ENCODE measurements at regions not wholly inside any gene's neighbourhood (a gene's known extent, or its start where the extent isn't known, plus 50 kb on each side); places are given as distances from the start of the nearest gene placed in this dataset.

DNA sequence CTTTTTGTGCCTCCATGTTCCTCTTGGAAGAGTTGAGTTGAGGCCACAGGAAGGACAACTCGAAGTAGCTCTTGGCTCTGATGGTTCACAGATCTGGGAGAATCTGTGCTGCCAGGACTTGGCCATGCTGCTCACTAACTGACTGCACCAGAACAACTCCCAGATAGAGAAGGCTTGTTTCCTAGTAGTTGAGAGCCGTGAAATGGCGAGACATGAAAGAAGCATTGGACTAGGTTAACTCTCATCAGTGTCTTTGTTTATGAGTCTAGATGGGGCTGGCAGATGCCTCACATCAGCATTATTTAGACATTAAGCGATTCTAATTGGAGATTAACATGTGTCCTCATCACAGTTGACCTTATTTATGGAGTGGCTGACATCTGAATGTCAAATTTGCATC is 92.9 kb upstream of the AGBL1 start:
- DNase-seq (ENCODE audit: low spot score), result no peak
- TF ChIP-seq, protein P1, sequence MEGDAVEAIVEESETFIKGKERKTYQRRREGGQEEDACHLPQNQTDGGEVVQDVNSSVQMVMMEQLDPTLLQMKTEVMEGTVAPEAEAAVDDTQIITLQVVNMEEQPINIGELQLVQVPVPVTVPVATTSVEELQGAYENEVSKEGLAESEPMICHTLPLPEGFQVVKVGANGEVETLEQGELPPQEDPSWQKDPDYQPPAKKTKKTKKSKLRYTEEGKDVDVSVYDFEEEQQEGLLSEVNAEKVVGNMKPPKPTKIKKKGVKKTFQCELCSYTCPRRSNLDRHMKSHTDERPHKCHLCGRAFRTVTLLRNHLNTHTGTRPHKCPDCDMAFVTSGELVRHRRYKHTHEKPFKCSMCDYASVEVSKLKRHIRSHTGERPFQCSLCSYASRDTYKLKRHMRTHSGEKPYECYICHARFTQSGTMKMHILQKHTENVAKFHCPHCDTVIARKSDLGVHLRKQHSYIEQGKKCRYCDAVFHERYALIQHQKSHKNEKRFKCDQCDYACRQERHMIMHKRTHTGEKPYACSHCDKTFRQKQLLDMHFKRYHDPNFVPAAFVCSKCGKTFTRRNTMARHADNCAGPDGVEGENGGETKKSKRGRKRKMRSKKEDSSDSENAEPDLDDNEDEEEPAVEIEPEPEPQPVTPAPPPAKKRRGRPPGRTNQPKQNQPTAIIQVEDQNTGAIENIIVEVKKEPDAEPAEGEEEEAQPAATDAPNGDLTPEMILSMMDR (IDR thresholded peaks at IDR 0.05; ENCODE audit: borderline replicate concordance, control extremely low read depth, extremely low read depth, insufficient read depth, missing control alignments), result no peak
- in situ Hi-C loops (cut with MboI; ENCODE audit: low sequenced_read_pairs, unreplicated experiment), result no loop called here

DNA sequence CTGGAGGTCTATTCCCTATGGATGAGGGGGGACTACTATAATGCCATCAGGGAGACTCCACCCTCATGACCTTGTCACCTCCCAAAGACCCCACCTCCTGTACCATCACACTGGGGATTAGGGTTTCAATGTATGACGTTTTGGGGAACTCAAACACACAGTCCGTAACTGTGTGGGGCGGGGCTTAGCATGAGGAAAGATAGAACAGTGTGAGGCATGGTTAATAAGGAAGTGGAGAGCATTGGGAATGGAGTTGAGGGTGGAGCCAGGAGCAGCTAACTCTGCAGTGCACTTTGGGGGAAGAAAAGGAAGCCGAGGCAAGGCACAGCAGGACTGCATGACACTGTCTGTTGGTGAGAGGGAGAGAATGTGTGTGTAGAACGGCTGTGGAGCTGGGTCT is 90.9 kb upstream of the AGBL1 start:
- in situ Hi-C loops (cut with MboI; ENCODE audit: low sequenced_read_pairs, unreplicated experiment), result no loop called here
- TF ChIP-seq, protein P1 (IDR thresholded peaks at IDR 0.05; ENCODE audit: borderline replicate concordance, control extremely low read depth, extremely low read depth, insufficient read depth, missing control alignments), result no peak
- no peak for DNase-seq (ENCODE audit: low spot score)

DNA sequence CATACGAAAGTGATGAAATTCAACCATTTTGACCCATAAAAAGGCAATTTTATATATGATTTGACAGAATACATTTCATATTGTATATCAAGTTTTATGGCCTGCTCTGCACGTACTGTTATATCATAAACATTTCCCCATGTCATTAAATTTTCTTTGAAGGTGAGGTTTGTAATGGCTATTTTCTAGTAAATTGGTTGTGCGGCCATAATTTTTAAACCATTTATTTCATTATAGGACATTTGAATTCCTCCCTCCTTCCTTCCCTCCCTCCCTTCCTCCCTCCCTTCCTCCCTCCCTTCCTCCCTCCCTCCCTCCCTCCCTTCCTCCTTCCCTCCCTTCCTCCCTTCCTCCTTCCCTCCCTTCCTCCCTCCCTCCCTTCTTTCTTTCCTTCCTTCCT is 87.4 kb upstream of the AGBL1 start:
- DNase-seq (ENCODE audit: low spot score), result no peak
- in situ Hi-C loops (cut with MboI; ENCODE audit: low sequenced_read_pairs, unreplicated experiment), result no loop called here
- TF ChIP-seq, protein P1 (IDR thresholded peaks at IDR 0.05; ENCODE audit: borderline replicate concordance, control extremely low read depth, extremely low read depth, insufficient read depth, missing control alignments), result no peak

DNA sequence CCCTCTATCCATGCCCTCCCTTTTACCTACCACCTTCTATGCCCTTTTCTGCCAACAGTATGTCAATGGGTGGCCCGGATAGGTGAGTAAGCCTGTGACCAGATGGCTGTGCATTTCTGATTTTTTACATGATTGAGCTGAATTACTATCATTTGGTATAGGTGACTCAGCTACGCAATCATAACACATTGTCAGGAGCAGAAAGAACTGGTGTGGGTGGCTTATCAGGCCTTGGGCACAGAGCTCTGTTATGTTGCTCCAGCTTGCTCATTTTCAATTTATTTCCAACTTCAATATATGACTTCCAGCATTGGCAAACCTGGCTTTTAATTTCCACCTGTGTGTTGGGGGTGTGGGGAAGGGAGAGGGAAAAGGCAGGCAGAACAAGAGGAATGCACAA is 86.6 kb upstream of the AGBL1 start:
- in situ Hi-C loops (cut with MboI; ENCODE audit: low sequenced_read_pairs, unreplicated experiment), result no loop called here
- TF ChIP-seq, protein P1 (IDR thresholded peaks at IDR 0.05; ENCODE audit: borderline replicate concordance, control extremely low read depth, extremely low read depth, insufficient read depth, missing control alignments), result no peak
- no peak for DNase-seq (ENCODE audit: low spot score)

GRCh38 chr15:85997618-85998017 is 82.1 kb upstream of the AGBL1 start:
- TF ChIP-seq, protein P1 (IDR thresholded peaks at IDR 0.05; ENCODE audit: borderline replicate concordance, control extremely low read depth, extremely low read depth, insufficient read depth, missing control alignments), result no peak
- in situ Hi-C loops (cut with MboI; ENCODE audit: low sequenced_read_pairs, unreplicated experiment), result no loop called here
- DNase-seq (ENCODE audit: low spot score), result no peak

DNA sequence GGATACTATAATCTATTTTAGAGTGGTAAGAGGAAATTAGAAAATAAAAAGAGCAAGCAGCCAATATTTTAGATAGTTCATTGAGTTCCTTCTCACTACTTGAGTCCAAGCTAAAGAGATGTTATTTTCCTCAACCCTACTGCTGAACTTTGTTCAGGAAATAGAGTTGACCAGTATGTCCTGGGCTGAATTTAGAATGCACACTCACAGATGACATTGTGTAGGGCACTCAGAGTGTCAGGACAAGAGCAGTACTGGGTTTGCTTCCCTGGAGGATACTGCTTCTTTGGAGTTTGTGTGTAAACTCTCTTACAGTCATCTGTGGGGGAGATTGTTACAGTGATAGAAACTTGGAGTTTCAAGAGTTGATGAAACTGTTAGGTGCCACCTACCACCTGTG is 80.0 kb upstream of the AGBL1 start:
- TF ChIP-seq, protein P1 (IDR thresholded peaks at IDR 0.05; ENCODE audit: borderline replicate concordance, control extremely low read depth, extremely low read depth, insufficient read depth, missing control alignments), result no peak
- no peak for DNase-seq (ENCODE audit: low spot score)
- in situ Hi-C loops (cut with MboI; ENCODE audit: low sequenced_read_pairs, unreplicated experiment), result no loop called here

DNA sequence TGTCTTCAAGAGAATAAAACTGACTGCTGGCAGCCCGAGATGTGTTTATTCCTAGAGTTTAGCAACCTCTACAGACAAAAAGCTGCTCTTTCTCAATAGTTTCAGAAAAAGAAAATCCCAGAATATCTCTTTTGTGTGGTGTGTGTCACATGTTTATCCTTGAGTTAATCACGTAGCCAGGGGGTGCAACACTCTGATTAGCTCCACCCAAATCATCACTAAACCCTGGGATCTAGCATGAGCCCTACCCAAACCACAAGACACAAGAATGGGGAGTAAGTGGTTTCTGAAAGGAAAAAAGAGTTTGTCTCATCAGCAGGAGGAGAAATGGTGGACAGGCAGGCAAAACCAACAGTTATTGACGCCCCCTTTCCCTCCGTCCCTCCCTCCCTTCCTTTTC is 78.5 kb upstream of the AGBL1 start:
- DNase-seq (ENCODE audit: low spot score), result no peak
- TF ChIP-seq, protein P1 (IDR thresholded peaks at IDR 0.05; ENCODE audit: borderline replicate concordance, control extremely low read depth, extremely low read depth, insufficient read depth, missing control alignments), result no peak
- in situ Hi-C loops (cut with MboI; ENCODE audit: low sequenced_read_pairs, unreplicated experiment), result no loop called here

Measured in GM13976 (cell line).